Type B pancreatic cell (in vitro differentiated cells): ENCODE measurements at regions not wholly inside any gene's neighbourhood (a gene's known extent, or its start where the extent isn't known, plus 50 kb on each side); places are given as distances from the start of the nearest gene placed in this dataset.

Experiments used
- DNase-seq: peaks from one replicate; pipeline ENCODE4 v3.0.0; 2021; ENCODE audit warnings: mixed read lengths; ENCODE audit not compliant: unreplicated experiment; ENCODE audit errors: extremely low spot score
- H3K27ac Mint-ChIP-seq: 2 replicates; pipeline ENCODE4 v1.8.0; 2021; ENCODE audit warnings: mild to moderate bottlenecking, mixed read lengths
- H3K27me3 Mint-ChIP-seq: 2 replicates; pipeline ENCODE4 v1.8.0; 2021; ENCODE audit warnings: mixed read lengths
- H3K36me3 Mint-ChIP-seq: 2 replicates; pipeline ENCODE4 v1.8.0; 2021; ENCODE audit warnings: mixed read lengths
- H3K4me1 Mint-ChIP-seq: one replicate; pipeline ENCODE4 v1.8.0; 2021; ENCODE audit warnings: mixed read lengths; ENCODE audit not compliant: unreplicated experiment
- H3K4me3 Mint-ChIP-seq: 2 replicates; pipeline ENCODE4 v1.8.0; 2021; ENCODE audit warnings: mild to moderate bottlenecking, mixed read lengths
- H3K9me3 Mint-ChIP-seq: 2 replicates; pipeline ENCODE4 v1.8.0; 2021; ENCODE audit warnings: mixed read lengths
- TF ChIP-seq, protein P1 (sequence below): fragments of 200-600 bp; sonication (generic); conservative IDR thresholded peaks from 2 replicates; pipeline ENCODE4 v1.5.0; 2021; ENCODE audit warnings: antibody characterized with exemption, mild to moderate bottlenecking

GRCh38 chr20:22350624-22351023 is 233.7 kb downstream of the FOXA2 start:
- H3K9me3 Mint-ChIP-seq = no peaks in the 10 kb centered on the region
- TF ChIP-seq, protein P1, sequence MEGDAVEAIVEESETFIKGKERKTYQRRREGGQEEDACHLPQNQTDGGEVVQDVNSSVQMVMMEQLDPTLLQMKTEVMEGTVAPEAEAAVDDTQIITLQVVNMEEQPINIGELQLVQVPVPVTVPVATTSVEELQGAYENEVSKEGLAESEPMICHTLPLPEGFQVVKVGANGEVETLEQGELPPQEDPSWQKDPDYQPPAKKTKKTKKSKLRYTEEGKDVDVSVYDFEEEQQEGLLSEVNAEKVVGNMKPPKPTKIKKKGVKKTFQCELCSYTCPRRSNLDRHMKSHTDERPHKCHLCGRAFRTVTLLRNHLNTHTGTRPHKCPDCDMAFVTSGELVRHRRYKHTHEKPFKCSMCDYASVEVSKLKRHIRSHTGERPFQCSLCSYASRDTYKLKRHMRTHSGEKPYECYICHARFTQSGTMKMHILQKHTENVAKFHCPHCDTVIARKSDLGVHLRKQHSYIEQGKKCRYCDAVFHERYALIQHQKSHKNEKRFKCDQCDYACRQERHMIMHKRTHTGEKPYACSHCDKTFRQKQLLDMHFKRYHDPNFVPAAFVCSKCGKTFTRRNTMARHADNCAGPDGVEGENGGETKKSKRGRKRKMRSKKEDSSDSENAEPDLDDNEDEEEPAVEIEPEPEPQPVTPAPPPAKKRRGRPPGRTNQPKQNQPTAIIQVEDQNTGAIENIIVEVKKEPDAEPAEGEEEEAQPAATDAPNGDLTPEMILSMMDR = no peak
- H3K36me3 Mint-ChIP-seq = no peaks in the 10 kb centered on the region
- peaks cover 34% of the 10 kb centered on the region for H3K27me3 Mint-ChIP-seq
- no peaks in the 10 kb centered on the region for H3K4me1 Mint-ChIP-seq
- no peak for DNase-seq
- H3K4me3 Mint-ChIP-seq = no peak overlapping the region
- H3K27ac Mint-ChIP-seq = no peak overlapping the region

GRCh38 chr20:22348010-22348409 is 236.4 kb downstream of the FOXA2 start:
- Mint-ChIP-seq H3K36me3 (no peaks in the 10 kb centered on the region), H3K4me1 (no peaks in the 10 kb centered on the region), H3K27ac (no peak overlapping the region), H3K4me3 (no peak overlapping the region), H3K9me3 (no peaks in the 10 kb centered on the region), H3K27me3 (peaks cover 34% of the 10 kb centered on the region)
- TF ChIP-seq, protein P1 = no peak
- DNase-seq = no peak

DNA sequence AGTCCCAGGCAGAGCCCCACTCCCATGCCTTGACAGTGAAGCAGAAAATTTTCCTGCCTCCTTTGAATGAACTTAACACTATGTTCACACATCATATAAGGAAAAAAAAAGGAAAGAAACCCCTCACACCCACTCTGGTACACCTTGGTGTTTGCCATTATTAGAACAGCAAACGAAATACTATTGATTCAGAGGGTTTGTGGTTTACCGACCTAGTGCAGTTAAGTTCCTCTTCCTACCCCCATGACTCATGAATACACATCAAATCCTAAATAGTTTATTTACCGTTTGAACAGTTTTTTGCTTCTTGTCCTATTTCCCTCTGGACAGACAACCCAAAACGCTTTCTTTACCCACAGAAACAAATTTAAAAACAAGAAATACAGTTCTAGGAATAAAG is 237.7 kb downstream of the FOXA2 start:
- Mint-ChIP-seq H3K36me3 (no peaks in the 10 kb centered on the region), H3K4me3 (no peak overlapping the region), H3K4me1 (no peaks in the 10 kb centered on the region), H3K9me3 (no peaks in the 10 kb centered on the region), H3K27ac (no peak overlapping the region), H3K27me3 (peaks cover 25% of the 10 kb centered on the region)
- TF ChIP-seq, protein P1 = no peak
- no peak for DNase-seq

- Mint-ChIP-seq H3K4me3 (no peak overlapping the region), H3K9me3 (no peaks in the 10 kb centered on the region), H3K36me3 (no peaks in the 10 kb centered on the region), H3K27me3 (peaks cover 21% of the 10 kb centered on the region), H3K4me1 (peaks cover 6% of the 10 kb centered on the region), H3K27ac (no peak overlapping the region)
- DNase-seq = no peak
- TF ChIP-seq, protein P1 = no peak
These were observed 240.8 kb downstream of the FOXA2 start for GRCh38 chr20:22343612-22344011.

- Mint-ChIP-seq H3K27ac (no peak overlapping the region), H3K9me3 (no peaks in the 10 kb centered on the region), H3K36me3 (no peaks in the 10 kb centered on the region), H3K4me3 (no peak overlapping the region), H3K27me3 (peaks cover 26% of the 10 kb centered on the region), H3K4me1 (peaks cover 6% of the 10 kb centered on the region)
- no peak for DNase-seq
- TF ChIP-seq, protein P1 = no peak
These were observed 242.0 kb downstream of the FOXA2 start for GRCh38 chr20:22342410-22342809.

- peaks cover 35% of the 10 kb centered on the region for H3K27me3 Mint-ChIP-seq
- H3K4me3 Mint-ChIP-seq = no peak overlapping the region
- peaks cover 6% of the 10 kb centered on the region for H3K4me1 Mint-ChIP-seq
- no peaks in the 10 kb centered on the region for H3K9me3 Mint-ChIP-seq
- H3K36me3 Mint-ChIP-seq = no peaks in the 10 kb centered on the region
- TF ChIP-seq, protein P1 = no peak
- H3K27ac Mint-ChIP-seq = no peak overlapping the region
- no peak for DNase-seq
These were observed 242.9 kb downstream of the FOXA2 start for GRCh38 chr20:22341508-22341907.
